Uterus (tissue), 2 donors: ENCODE measurements at regions not wholly inside any gene's neighbourhood (a gene's known extent, or its start where the extent isn't known, plus 50 kb on each side); places are given as distances from the start of the nearest gene placed in this dataset.

Experiments
- POLR2A ChIP-seq, 2 donors: fragments of 450-650 bp; IDR thresholded peaks; one replicate each; pipeline ENCODE4 v1.6.1; 2016; ENCODE audit warnings: antibody characterized with exemption in 2 of 2, mild to moderate bottlenecking in 1 of 2, moderate library complexity in 1 of 2
- TF ChIP-seq, protein P1 (sequence below), 4 experiments: fragments of 200-600 bp in 2 of 4; fragments of 450-650 bp in 2 of 4; sonication (generic) in 2 of 4; IDR thresholded peaks; one replicate each; pipeline ENCODE4 v1.5.1; 2016 to 2019; ENCODE audit warnings: antibody characterized with exemption in 4 of 4, mild to moderate bottlenecking in 2 of 4, moderate library complexity in 1 of 4

DNA sequence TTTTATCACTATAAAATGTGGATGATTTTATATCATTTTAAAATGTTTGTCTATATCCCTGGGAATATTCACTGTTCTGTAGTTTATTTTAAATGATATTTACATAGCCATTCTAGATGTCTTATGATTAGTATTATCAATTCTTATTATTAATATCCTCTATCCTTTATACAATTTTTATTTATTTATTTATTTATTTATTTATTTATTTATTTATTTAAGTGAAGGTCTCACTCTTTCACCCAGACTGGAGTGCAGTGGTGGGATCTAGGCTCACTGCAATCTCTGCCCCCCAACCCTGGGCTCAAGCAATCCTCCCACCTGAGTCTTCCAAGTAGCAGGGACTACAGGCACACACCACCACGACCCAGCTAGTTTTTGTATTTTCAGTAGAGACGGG lies 1848.9 kb downstream of the EFNA5 start:
- TF ChIP-seq, protein P1, sequence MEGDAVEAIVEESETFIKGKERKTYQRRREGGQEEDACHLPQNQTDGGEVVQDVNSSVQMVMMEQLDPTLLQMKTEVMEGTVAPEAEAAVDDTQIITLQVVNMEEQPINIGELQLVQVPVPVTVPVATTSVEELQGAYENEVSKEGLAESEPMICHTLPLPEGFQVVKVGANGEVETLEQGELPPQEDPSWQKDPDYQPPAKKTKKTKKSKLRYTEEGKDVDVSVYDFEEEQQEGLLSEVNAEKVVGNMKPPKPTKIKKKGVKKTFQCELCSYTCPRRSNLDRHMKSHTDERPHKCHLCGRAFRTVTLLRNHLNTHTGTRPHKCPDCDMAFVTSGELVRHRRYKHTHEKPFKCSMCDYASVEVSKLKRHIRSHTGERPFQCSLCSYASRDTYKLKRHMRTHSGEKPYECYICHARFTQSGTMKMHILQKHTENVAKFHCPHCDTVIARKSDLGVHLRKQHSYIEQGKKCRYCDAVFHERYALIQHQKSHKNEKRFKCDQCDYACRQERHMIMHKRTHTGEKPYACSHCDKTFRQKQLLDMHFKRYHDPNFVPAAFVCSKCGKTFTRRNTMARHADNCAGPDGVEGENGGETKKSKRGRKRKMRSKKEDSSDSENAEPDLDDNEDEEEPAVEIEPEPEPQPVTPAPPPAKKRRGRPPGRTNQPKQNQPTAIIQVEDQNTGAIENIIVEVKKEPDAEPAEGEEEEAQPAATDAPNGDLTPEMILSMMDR (IDR thresholded peaks at IDR 0.05): no peak
- no peak for TF ChIP-seq POLR2A (IDR thresholded peaks at IDR 0.05)
